Fibroblast of skin of abdomen (primary cell): ENCODE measurements at regions not wholly inside any gene's neighbourhood (a gene's known extent, or its start where the extent isn't known, plus 50 kb on each side); places are given as distances from the start of the nearest gene placed in this dataset.
A peak's percentile ranks its signal among the peaks of the same experiment; 100 is the strongest.

ENCODE experiments used
- DNase-seq: peaks from one replicate; pipeline ENCODE4 v3.0.0-alpha.2; 2013

- peak; percentile 69 for DNase-seq
Measured at GRCh38 chr3:166190360-166190759, 353.1 kb upstream of the BCHE start.

GRCh38 chr3:166187237-166187636 lies 350.0 kb upstream of the BCHE start:
- no peak for DNase-seq

GRCh38 chr3:166186003-166186402 lies 348.8 kb upstream of the BCHE start:
- no peak for DNase-seq

- no peak for DNase-seq
Measured at GRCh38 chr3:166177130-166177529, 339.9 kb upstream of the BCHE start.

GRCh38 chr3:166171695-166172094 lies 334.5 kb upstream of the BCHE start:
- no peak for DNase-seq

GRCh38 chr3:166169681-166170080 lies 332.5 kb upstream of the BCHE start:
- DNase-seq: no peak

- no peak for DNase-seq
Measured at GRCh38 chr3:166127969-166128368, 290.7 kb upstream of the BCHE start.

GRCh38 chr3:166125179-166125578 lies 288.0 kb upstream of the BCHE start:
- no peak for DNase-seq

GRCh38 chr3:166123576-166123975 lies 286.4 kb upstream of the BCHE start:
- DNase-seq: peak; percentile 34

- no peak for DNase-seq
Measured at GRCh38 chr3:166123088-166123487, 285.9 kb upstream of the BCHE start.

GRCh38 chr3:166118049-166118448 lies 280.8 kb upstream of the BCHE start:
- no peak for DNase-seq

GRCh38 chr3:166114448-166114847 lies 277.2 kb upstream of the BCHE start:
- DNase-seq: no peak

- DNase-seq: no peak
Measured at GRCh38 chr3:166111562-166111961, 274.3 kb upstream of the BCHE start.

- DNase-seq: no peak
Measured at GRCh38 chr3:166110102-166110501, 272.9 kb upstream of the BCHE start.

- DNase-seq: no peak
Measured at GRCh38 chr3:166104938-166105337, 267.7 kb upstream of the BCHE start.

- no peak for DNase-seq
Measured at GRCh38 chr3:166100730-166101129, 263.5 kb upstream of the BCHE start.

- no peak for DNase-seq
Measured at GRCh38 chr3:166089575-166089974, 252.4 kb upstream of the BCHE start.

GRCh38 chr3:166085164-166085856 lies 248.1 kb upstream of the BCHE start:
- no peak for DNase-seq

- no peak for DNase-seq
Measured at GRCh38 chr3:166080096-166080495, 242.9 kb upstream of the BCHE start.

- DNase-seq: no peak
Measured at GRCh38 chr3:166071831-166072230, 234.6 kb upstream of the BCHE start.

- no peak for DNase-seq
Measured at GRCh38 chr3:166064476-166064875, 227.3 kb upstream of the BCHE start.

- no peak for DNase-seq
Measured at GRCh38 chr3:166060789-166061479, 223.7 kb upstream of the BCHE start.

GRCh38 chr3:166052440-166052839 lies 215.2 kb upstream of the BCHE start:
- DNase-seq: no peak

GRCh38 chr3:166029507-166029906 lies 192.3 kb upstream of the BCHE start:
- no peak for DNase-seq
